ENCODE measurements at regions not wholly inside any gene's neighbourhood (a gene's known extent, or its start where the extent isn't known, plus 50 kb on each side); places are given as distances from the start of the nearest gene placed in this dataset.

DNA sequence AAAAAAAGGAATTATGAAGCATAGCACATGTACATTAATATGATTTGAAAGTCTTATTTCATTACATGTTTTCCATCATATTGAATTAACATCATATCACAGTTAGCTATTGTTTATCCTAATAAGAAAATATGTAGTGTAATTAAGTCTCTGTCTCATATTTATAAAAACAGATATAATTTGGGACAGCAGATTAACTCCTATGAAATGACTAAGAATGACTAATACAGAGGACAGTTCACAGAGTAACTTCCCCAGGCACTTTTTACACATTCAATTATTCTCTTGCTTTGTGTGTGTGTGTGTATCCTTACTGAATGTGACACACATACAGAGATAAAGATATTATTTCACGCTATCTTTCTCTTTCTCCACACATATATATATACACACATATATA lies 2400.9 kb upstream of the C9orf72 start:
- Histone ChIP-seq H2BK15ac (ENCODE audit: low read depth, low read length) (no peak overlapping the region), H2AK5ac (ENCODE audit: low read depth, low read length) (no peak overlapping the region), H2AK9ac (replicated peaks; ENCODE audit: low read depth, low read length, poor library complexity) (no peak overlapping the region), H4K20me1 (ENCODE audit: insufficient read depth, low read length) (no peaks in the 10 kb centered on the region), H3K27me3 (ENCODE audit: control insufficient read depth, insufficient read depth, low read length) (no peaks in the 10 kb centered on the region), H4K8ac (ENCODE audit: low read depth in 2 of 2, low read length in 2 of 2) (no peak overlapping the region), H3K23ac (ENCODE audit: low read depth, low read length) (no peak overlapping the region), H3K56ac (ENCODE audit: extremely low read depth, insufficient read depth, low read length) (no peak overlapping the region), H3K4me1 (ENCODE audit: control insufficient read depth, insufficient read depth, low read length) (no peaks in the 10 kb centered on the region), H3K9me3 (ENCODE audit: control insufficient read depth, insufficient read depth, low read length) (peaks cover 11% of the 10 kb centered on the region), H4K5ac (ENCODE audit: low read depth, low read length) (no peak overlapping the region), H2BK20ac (ENCODE audit: low read depth, low read length) (no peak overlapping the region), H3K36me3 (ENCODE audit: control insufficient read depth, insufficient read depth, low read length) (no peaks in the 10 kb centered on the region), H2BK120ac (ENCODE audit: low read depth, low read length) (no peak overlapping the region), H3K4me2 (ENCODE audit: low read depth, low read length) (no peak overlapping the region), H3K4ac (ENCODE audit: low read depth, low read length) (no peak overlapping the region), H2BK5ac (ENCODE audit: low read depth, low read length, poor library complexity, severe bottlenecking) (no peak overlapping the region), H3K18ac (ENCODE audit: low read depth, low read length) (no peak overlapping the region), H3K9me1 (ENCODE audit: insufficient read depth, low read length) (no peaks in the 10 kb centered on the region), H3K27ac (ENCODE audit: insufficient read depth, low read length) (no peak overlapping the region), H4K91ac (ENCODE audit: insufficient read depth, low read depth, low read length) (no peak overlapping the region), H3K14ac (replicated peaks; ENCODE audit: low read depth, low read length) (no peak overlapping the region), H3K9ac (ENCODE audit: low read depth, low read length) (no peak overlapping the region), H3K4me3 (ENCODE audit: insufficient read depth, low read depth, low read length) (no peak overlapping the region), H2AFZ (replicated peaks; ENCODE audit: low read length, poor library complexity) (no peak overlapping the region), H3K79me1 (ENCODE audit: low read depth in 1 of 2, low read length in 2 of 2) (no peaks in the 10 kb centered on the region)
- CTCF ChIA-PET = no interaction called here
- no TSS peak for BruUV-seq (replicated peaks)
- DNase-seq (no peak), ATAC-seq (ENCODE audit: low read depth) (no peak)
- POLR2A ChIA-PET (ENCODE audit: unreplicated experiment) = interaction anchor here (0.7 kb wide), 1 partner anchor 15 kb away, joined by 4 read pairs; no protein-coding TSS in a partner anchor
- dilution Hi-C loops (cut with HindIII; ENCODE audit: low sequenced_read_pairs, unreplicated experiment) (no loop called here), intact Hi-C loops (cut with micrococcal nuclease) (no loop called here), in situ Hi-C loops (cut with MboI; ENCODE audit: low sequenced_read_pairs) (no loop called here)
- TF ChIP-seq MXI1 (IDR thresholded peaks at IDR 0.05; ENCODE audit: borderline replicate concordance, low read depth, low read length) (no peak), RFX5 (IDR thresholded peaks at IDR 0.05; ENCODE audit: low read depth, low read length) (no peak), POLR2A (IDR thresholded peaks at IDR 0.05; ENCODE audit: low read depth, low read length) (no peak), NFE2L2 (IDR thresholded peaks at IDR 0.05; ENCODE audit: low read depth, low read length) (no peak), MAFK (IDR thresholded peaks at IDR 0.05; ENCODE audit: low read depth, low read length) (no peak)
- TF ChIP-seq, protein P1, sequence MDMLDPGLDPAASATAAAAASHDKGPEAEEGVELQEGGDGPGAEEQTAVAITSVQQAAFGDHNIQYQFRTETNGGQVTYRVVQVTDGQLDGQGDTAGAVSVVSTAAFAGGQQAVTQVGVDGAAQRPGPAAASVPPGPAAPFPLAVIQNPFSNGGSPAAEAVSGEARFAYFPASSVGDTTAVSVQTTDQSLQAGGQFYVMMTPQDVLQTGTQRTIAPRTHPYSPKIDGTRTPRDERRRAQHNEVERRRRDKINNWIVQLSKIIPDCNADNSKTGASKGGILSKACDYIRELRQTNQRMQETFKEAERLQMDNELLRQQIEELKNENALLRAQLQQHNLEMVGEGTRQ (IDR thresholded peaks at IDR 0.05; ENCODE audit: low read depth, low read length) = no peak
- no CpG with 5 or more reads among the region's 1 CpG for WGBS, 2 experiments (ENCODE audit: extremely low coverage in 2 of 2, insufficient read length in 1 of 2)
